Keratinocyte (primary cell): ENCODE measurements at regions not wholly inside any gene's neighbourhood (a gene's known extent, or its start where the extent isn't known, plus 50 kb on each side); places are given as distances from the start of the nearest gene placed in this dataset.

Source experiments
- DNase-seq: peaks from one replicate; pipeline ENCODE4 v3.0.0-alpha.2; 2011; ENCODE audit warnings: low read depth, missing footprints, low spot score
- FAIRE-seq: peaks from 2 replicates; lab custom pipeline; 2011; peaks lifted over from hg19 to GRCh38; lab: Jason Lieb, UNC
- H2AFZ ChIP-seq: 2 replicates; pipeline ENCODE4 v1.6.0; 2012; ENCODE audit warnings: low read length, control low read depth, inconsistent platforms; ENCODE audit not compliant: control insufficient read depth
- H3K27ac ChIP-seq: 2 replicates; pipeline ENCODE4 v1.5.1; 2011; ENCODE audit warnings: low read length; ENCODE audit not compliant: control insufficient read depth, insufficient read depth
- H3K27me3 ChIP-seq: 3 replicates; pipeline ENCODE4 v1.6.0; 2011; ENCODE audit warnings: low read length; ENCODE audit not compliant: control insufficient read depth, insufficient read depth; ENCODE audit errors: extremely low read depth
- H3K36me3 ChIP-seq, 2 experiments: 2 replicates in 1 of 2; 3 replicates in 1 of 2; pipeline ENCODE4 v1.5.1; 2011; ENCODE audit warnings: low read length in 2 of 2, mild to moderate bottlenecking in 1 of 2; ENCODE audit not compliant: control insufficient read depth in 2 of 2, insufficient read depth in 2 of 2; ENCODE audit errors: extremely low read depth in 1 of 2
- H3K4me1 ChIP-seq: 3 replicates; pipeline ENCODE4 v1.5.1; 2011; ENCODE audit warnings: low read length; ENCODE audit not compliant: control insufficient read depth, insufficient read depth; ENCODE audit errors: extremely low read depth
- H3K4me2 ChIP-seq: 3 replicates; pipeline ENCODE4 v1.6.0; 2011; ENCODE audit warnings: low read depth, low read length; ENCODE audit not compliant: control insufficient read depth, insufficient read depth; ENCODE audit errors: extremely low read depth
- H3K4me3 ChIP-seq, 3 experiments: fragments of 200-600 bp in 1 of 3; sonication (generic) in 1 of 3; 2 replicates in 2 of 3; 3 replicates in 1 of 3; pipeline ENCODE4 v1.5.1; 2011 to 2016; ENCODE audit warnings: low read length in 3 of 3, mild to moderate bottlenecking in 3 of 3, control low read depth in 2 of 3, inconsistent platforms in 1 of 3, low read depth in 1 of 3, mixed read lengths in 1 of 3, mixed run types in 1 of 3, moderate library complexity in 1 of 3; ENCODE audit not compliant: control insufficient read depth in 2 of 3, insufficient read depth in 2 of 3; ENCODE audit errors: extremely low read depth in 1 of 3
- H3K79me2 ChIP-seq: 2 replicates; pipeline ENCODE4 v1.6.0; 2012; ENCODE audit warnings: low read length; ENCODE audit not compliant: control insufficient read depth, insufficient read depth
- H3K9ac ChIP-seq: 3 replicates; pipeline ENCODE4 v1.6.0; 2011; ENCODE audit warnings: low read length; ENCODE audit not compliant: control insufficient read depth, insufficient read depth; ENCODE audit errors: extremely low read depth
- H3K9me1 ChIP-seq: 3 replicates; pipeline ENCODE4 v1.6.0; 2011; ENCODE audit warnings: low read length; ENCODE audit not compliant: control insufficient read depth, insufficient read depth; ENCODE audit errors: extremely low read depth
- H3K9me3 ChIP-seq: 2 replicates; pipeline ENCODE4 v1.5.1; 2012; ENCODE audit warnings: low read depth, low read length; ENCODE audit not compliant: control insufficient read depth
- H4K20me1 ChIP-seq: 3 replicates; pipeline ENCODE4 v1.6.0; 2011; ENCODE audit warnings: low read length; ENCODE audit not compliant: control insufficient read depth, insufficient read depth; ENCODE audit errors: extremely low read depth
- EZH2 ChIP-seq: IDR thresholded peaks from one replicate; pipeline ENCODE4 v1.6.1; 2012; ENCODE audit warnings: inconsistent platforms, mild to moderate bottlenecking, low read length, moderate library complexity
- dilution Hi-C: fragments of 300-500 bp; cut with MboI; formaldehyde crosslinking; loops from one replicate; pipeline ENCODE4 v1.7.0; 2020; ENCODE audit warnings: low sequenced_read_pairs; ENCODE audit not compliant: extremely low pct_ligation_motif_present
- TF ChIP-seq, protein P1 (sequence below), 3 experiments: IDR thresholded peaks in 1 of 3; conservative IDR thresholded peaks in 1 of 3; optimal IDR thresholded peaks in 1 of 3; 2 replicates in 2 of 3; 3 replicates in 1 of 3; pipeline versions ENCODE3 to v1.5.1; 2011; ENCODE audit warnings: low read length in 3 of 3, mild to moderate bottlenecking in 3 of 3, moderate library complexity in 2 of 3, control low read depth in 1 of 3, inconsistent platforms in 1 of 3; ENCODE audit not compliant: insufficient read depth in 2 of 3; ENCODE audit errors: extremely low read depth in 1 of 3

DNA sequence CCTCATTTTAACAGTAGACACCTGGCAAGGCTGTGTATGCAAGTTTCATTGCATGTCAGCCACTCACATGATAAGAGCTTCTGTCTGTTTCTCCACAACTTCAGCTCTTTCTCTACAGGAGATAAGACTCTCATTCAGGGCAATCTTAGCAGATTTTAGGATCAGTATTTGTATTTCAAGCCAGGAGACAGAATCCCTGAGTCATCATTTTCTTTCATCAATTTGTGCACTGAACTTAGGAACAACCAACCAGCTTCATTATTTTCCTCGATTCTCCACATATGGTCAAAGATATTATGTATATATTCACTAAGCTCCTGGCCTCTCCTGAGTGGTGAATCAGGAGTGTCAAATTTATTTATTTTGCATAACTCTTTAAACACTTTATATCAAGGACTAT is 181.8 kb upstream of the CCNH start:
- no peaks in the 10 kb centered on the region for H3K4me1 ChIP-seq
- H3K79me2 ChIP-seq = no peaks in the 10 kb centered on the region
- H3K27ac ChIP-seq = no peak overlapping the region
- H3K4me2 ChIP-seq = no peak overlapping the region
- TF ChIP-seq EZH2 = no peak
- TF ChIP-seq, protein P1, sequence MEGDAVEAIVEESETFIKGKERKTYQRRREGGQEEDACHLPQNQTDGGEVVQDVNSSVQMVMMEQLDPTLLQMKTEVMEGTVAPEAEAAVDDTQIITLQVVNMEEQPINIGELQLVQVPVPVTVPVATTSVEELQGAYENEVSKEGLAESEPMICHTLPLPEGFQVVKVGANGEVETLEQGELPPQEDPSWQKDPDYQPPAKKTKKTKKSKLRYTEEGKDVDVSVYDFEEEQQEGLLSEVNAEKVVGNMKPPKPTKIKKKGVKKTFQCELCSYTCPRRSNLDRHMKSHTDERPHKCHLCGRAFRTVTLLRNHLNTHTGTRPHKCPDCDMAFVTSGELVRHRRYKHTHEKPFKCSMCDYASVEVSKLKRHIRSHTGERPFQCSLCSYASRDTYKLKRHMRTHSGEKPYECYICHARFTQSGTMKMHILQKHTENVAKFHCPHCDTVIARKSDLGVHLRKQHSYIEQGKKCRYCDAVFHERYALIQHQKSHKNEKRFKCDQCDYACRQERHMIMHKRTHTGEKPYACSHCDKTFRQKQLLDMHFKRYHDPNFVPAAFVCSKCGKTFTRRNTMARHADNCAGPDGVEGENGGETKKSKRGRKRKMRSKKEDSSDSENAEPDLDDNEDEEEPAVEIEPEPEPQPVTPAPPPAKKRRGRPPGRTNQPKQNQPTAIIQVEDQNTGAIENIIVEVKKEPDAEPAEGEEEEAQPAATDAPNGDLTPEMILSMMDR (optimal IDR thresholded peaks at IDR 0.05 in 1 of 3, IDR thresholded peaks at IDR 0.05 in 1 of 3, conservative IDR thresholded peaks at IDR 0.05 in 1 of 3; ENCODE audit: extremely low read depth in 1 of 3, insufficient read depth in 2 of 3, low read length in 3 of 3) = no peak
- FAIRE-seq (no peak), DNase-seq (no peak)
- no peaks in the 10 kb centered on the region for H4K20me1 ChIP-seq
- H3K9me3 ChIP-seq = no peaks in the 10 kb centered on the region
- no peak overlapping the region for H3K4me3 ChIP-seq
- no peaks in the 10 kb centered on the region for H3K9me1 ChIP-seq
- dilution Hi-C loops = no loop called here
- no peak overlapping the region for H3K9ac ChIP-seq
- H2AFZ ChIP-seq = no peak overlapping the region
- no peaks in the 10 kb centered on the region for H3K36me3 ChIP-seq
- no peaks in the 10 kb centered on the region for H3K27me3 ChIP-seq

DNA sequence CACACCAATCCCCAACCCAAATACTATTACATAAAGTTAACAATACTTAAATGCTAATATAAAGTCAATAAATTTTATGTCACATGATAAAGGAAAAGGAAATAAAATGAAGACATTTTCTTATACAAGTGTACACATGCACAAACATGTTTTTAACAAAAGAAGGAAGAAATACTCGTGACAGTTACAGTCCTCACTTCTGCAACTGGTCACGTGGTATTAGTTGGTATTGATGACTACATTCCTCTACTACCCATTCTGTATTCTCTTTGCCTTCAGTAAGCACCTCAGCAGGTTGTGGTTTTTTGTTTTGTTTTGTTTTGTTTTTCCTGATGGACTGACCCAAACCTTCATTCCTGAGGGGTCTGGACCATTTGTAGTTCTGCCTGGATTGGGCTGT is 176.9 kb upstream of the CCNH start:
- no peaks in the 10 kb centered on the region for H3K27me3 ChIP-seq
- no peak overlapping the region for H2AFZ ChIP-seq
- no peaks in the 10 kb centered on the region for H3K36me3 ChIP-seq
- H3K9me3 ChIP-seq = no peaks in the 10 kb centered on the region
- TF ChIP-seq, protein P1 (optimal IDR thresholded peaks at IDR 0.05 in 1 of 3, IDR thresholded peaks at IDR 0.05 in 1 of 3, conservative IDR thresholded peaks at IDR 0.05 in 1 of 3; ENCODE audit: extremely low read depth in 1 of 3, insufficient read depth in 2 of 3, low read length in 3 of 3) = no peak
- no peak for TF ChIP-seq EZH2
- H3K27ac ChIP-seq = no peak overlapping the region
- no peak overlapping the region for H3K4me3 ChIP-seq
- DNase-seq (no peak), FAIRE-seq (no peak)
- no peaks in the 10 kb centered on the region for H3K79me2 ChIP-seq
- no peak overlapping the region for H3K4me2 ChIP-seq
- dilution Hi-C loops = no loop called here
- no peaks in the 10 kb centered on the region for H4K20me1 ChIP-seq
- H3K9me1 ChIP-seq = no peaks in the 10 kb centered on the region
- H3K4me1 ChIP-seq = no peaks in the 10 kb centered on the region
- no peak overlapping the region for H3K9ac ChIP-seq
